Heart left ventricle (tissue), 16 donors: ENCODE measurements at regions not wholly inside any gene's neighbourhood (a gene's known extent, or its start where the extent isn't known, plus 50 kb on each side); places are given as distances from the start of the nearest gene placed in this dataset.

Experiments
- ATAC-seq, 4 donors: fragments of 200-7000 bp; cut with Tn5 transposase; one replicate each; pipeline ENCODE4 v1.9.1; 2020 to 2022; ENCODE audit warnings: moderate library complexity in 4 of 4, mild to moderate bottlenecking in 3 of 4, moderate number of reproducible peaks in 1 of 4
- DNase-seq, 5 donors: peaks; one replicate each; pipeline ENCODE4 v3.0.0-alpha.2; 2020
- H3K27ac ChIP-seq, 12 donors: fragments of 200-600 bp; sonication (generic) in 4 of 12; one replicate each; pipeline versions ENCODE4 v1.5.0 to v1.8.0; 2016 to 2022; ENCODE audit warnings: mild to moderate bottlenecking in 2 of 12
- H3K27me3 ChIP-seq, 9 donors: fragments of 200-600 bp; sonication (generic) in 2 of 9; one replicate each; pipeline versions ENCODE4 v1.5.1 to v1.8.0; 2016 to 2022; ENCODE audit warnings: mild to moderate bottlenecking in 3 of 9
- H3K36me3 ChIP-seq, 9 donors: fragments of 200-600 bp; sonication (generic) in 2 of 9; one replicate each; pipeline versions ENCODE4 v1.5.0 to v1.8.0; 2018 to 2022; ENCODE audit warnings: mild to moderate bottlenecking in 2 of 9
- H3K4me1 ChIP-seq, 12 donors: fragments of 200-600 bp; sonication (generic) in 4 of 12; one replicate each; pipeline versions ENCODE4 v1.5.0 to v1.8.0; 2016 to 2022; ENCODE audit warnings: mild to moderate bottlenecking in 3 of 12
- H3K4me3 ChIP-seq, 12 donors: fragments of 200-600 bp; sonication (generic) in 4 of 12; one replicate each; pipeline versions ENCODE4 v1.5.0 to v1.8.0; 2017 to 2022; ENCODE audit warnings: mild to moderate bottlenecking in 9 of 12, moderate library complexity in 4 of 12
- H3K9me3 ChIP-seq, 12 donors: fragments of 200-600 bp; sonication (generic) in 4 of 12; one replicate each; pipeline versions ENCODE4 v1.5.0 to v1.8.0; 2016 to 2022; ENCODE audit warnings: mild to moderate bottlenecking in 1 of 12
- CTCF ChIP-seq, 12 donors: fragments of 200-600 bp; sonication (generic) in 4 of 12; IDR thresholded peaks; one replicate each; pipeline versions ENCODE4 v1.5.0 to v1.8.0; 2018 to 2022; ENCODE audit warnings: antibody characterized with exemption in 12 of 12, mild to moderate bottlenecking in 5 of 12
- POLR2A ChIP-seq, 2 donors: fragments of 450-650 bp; IDR thresholded peaks; one replicate each; pipeline ENCODE4 v1.6.1; 2017; ENCODE audit warnings: antibody characterized with exemption in 2 of 2, mild to moderate bottlenecking in 2 of 2, moderate library complexity in 2 of 2
- WGBS, 4 donors: extraction: QIAGEN DNeasy Blood & Tissue Kit in 2 of 4; methylation state at CpG; one replicate each; pipeline versions ENCODE4 v1.1.5 to v1.1.7; 2013 to 2018; 5-methylcytosine and 5-hydroxymethylcytosine counted together
- intact Hi-C, 10 donors: fragments of 100-400 bp; cut with DNase I; formaldehyde crosslinking; loops; one replicate each; pipeline versions ENCODE4 v1.11.1 to v1.14.2; 2022
- donor health status: ischemic (EF 13 %, LVEDD 7.1; RV severe dilation, severe dysfunction).
- donor health status: healthy with polysubstance abuse.
- donor health status: DM: no; HTN: yes; CAD: no.
- donor health status: DM: no; HTN: no; CAD: no.
- donor health status: ischemic (EF 25% LVEDD 6.9; RV normal size, moderate dysfunction).
- donor health status: ischemic (EF 25% LVEDD 5.7; RV mildly dilated, moderate dysfunction).
- donor health status: healthy.
- donor health status: DM: yes; HTN: yes; CAD: no.
- donor health status: ischemic (EF 35%, LVEDD 5.7; RV mildly dilated, moderate dysfunction).
- donor health status: nonischemic (EF 11% LVEDD 7.7; RV severe dilation, severe dysfunction).
- donor health status: DM: yes; HTN: yes; CAD: no.
- donor health status: PGD.
- donor health status: ischemic (EF 29% LVEDD 5.4; RV normal size, mild dysfunction).
- donor health status: nonischemic (EF 23%, LVEDD 6.1; RV moderate dilation, normal function).

DNA sequence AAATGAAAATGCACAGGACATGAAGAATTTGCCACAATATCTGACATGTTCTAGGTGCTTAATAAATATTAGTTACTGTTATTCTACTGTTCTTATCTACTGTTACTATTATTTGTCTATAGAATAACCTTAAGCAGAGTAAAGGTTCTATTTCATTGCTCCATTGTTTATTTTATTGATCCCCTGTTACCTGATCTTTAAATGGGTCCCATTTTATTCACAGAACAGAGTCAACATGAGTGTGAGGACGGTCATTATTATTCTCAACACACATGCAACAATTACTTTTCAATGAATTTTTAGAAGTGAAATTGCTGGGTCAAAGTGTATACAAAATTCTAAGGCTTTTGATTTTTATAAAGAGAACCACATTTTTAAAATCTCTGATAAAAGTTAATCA is 186.9 kb downstream of the AHR start:
- TF ChIP-seq POLR2A (IDR thresholded peaks at IDR 0.05), result no peak
- no peak for TF ChIP-seq CTCF (IDR thresholded peaks at IDR 0.05)
- DNase-seq (no peak), ATAC-seq (no peak)
- H3K9me3 ChIP-seq, result no peaks in the 10 kb centered on the region
- 92 to 97% (median 93%) methylated on average over 1 of the region's 1 CpG for WGBS, 4 donors
- H3K27me3 ChIP-seq, result no peaks in the 10 kb centered on the region
- intact Hi-C loops, result no loop called here
- no peaks in the 10 kb centered on the region for H3K4me1 ChIP-seq
- H3K4me3 ChIP-seq, result no peak overlapping the region
- no peaks in the 10 kb centered on the region for H3K36me3 ChIP-seq
- no peak overlapping the region for H3K27ac ChIP-seq

GRCh38 chr7:17485904-17486303 is 187.5 kb downstream of the AHR start:
- no peaks in the 10 kb centered on the region for H3K36me3 ChIP-seq
- H3K4me3 ChIP-seq, result no peak overlapping the region
- DNase-seq (no peak), ATAC-seq (no peak)
- H3K9me3 ChIP-seq, result no peaks in the 10 kb centered on the region
- H3K27me3 ChIP-seq, result no peaks in the 10 kb centered on the region
- no peak overlapping the region for H3K27ac ChIP-seq
- intact Hi-C loops, result no loop called here
- TF ChIP-seq POLR2A (IDR thresholded peaks at IDR 0.05), result no peak
- no peak for TF ChIP-seq CTCF (IDR thresholded peaks at IDR 0.05)
- WGBS, 4 donors, result 69 to 86% (median 80%) methylated on average over 1 of the region's 1 CpG
- no peaks in the 10 kb centered on the region for H3K4me1 ChIP-seq

GRCh38 chr7:17486835-17487234 is 188.4 kb downstream of the AHR start:
- no peak overlapping the region for H3K27ac ChIP-seq
- 94 to 99% (median 96%) methylated on average over 2 of the region's 2 CpGs for WGBS, 4 donors
- no peaks in the 10 kb centered on the region for H3K9me3 ChIP-seq
- no peaks in the 10 kb centered on the region for H3K4me1 ChIP-seq
- ATAC-seq (no peak), DNase-seq (no peak)
- intact Hi-C loops, result no loop called here
- H3K27me3 ChIP-seq, result no peaks in the 10 kb centered on the region
- no peaks in the 10 kb centered on the region for H3K36me3 ChIP-seq
- no peak overlapping the region for H3K4me3 ChIP-seq
- TF ChIP-seq CTCF (IDR thresholded peaks at IDR 0.05) (no peak), POLR2A (IDR thresholded peaks at IDR 0.05) (no peak)

GRCh38 chr7:17487343-17487742 is 188.9 kb downstream of the AHR start:
- H3K27me3 ChIP-seq, result no peaks in the 10 kb centered on the region
- H3K27ac ChIP-seq, result no peak overlapping the region

More at GRCh38 chr7:17487343-17487742, 188.9 kb downstream of the AHR start:
- no peaks in the 10 kb centered on the region for H3K36me3 ChIP-seq
- intact Hi-C loops, result no loop called here
- H3K9me3 ChIP-seq, result no peaks in the 10 kb centered on the region
- no peaks in the 10 kb centered on the region for H3K4me1 ChIP-seq
- DNase-seq (no peak), ATAC-seq (no peak)
- TF ChIP-seq CTCF (IDR thresholded peaks at IDR 0.05), result no peak
- no peak for TF ChIP-seq POLR2A (IDR thresholded peaks at IDR 0.05)
- 75 to 80% (median 79%) methylated on average over 2 of the region's 2 CpGs for WGBS, 4 donors
- H3K4me3 ChIP-seq, result no peak overlapping the region
